Neural crest cell (in vitro differentiated cells): ENCODE measurements at regions not wholly inside any gene's neighbourhood (a gene's known extent, or its start where the extent isn't known, plus 50 kb on each side); places are given as distances from the start of the nearest gene placed in this dataset.
A peak's percentile ranks its signal among the peaks of the same experiment; 100 is the strongest.

Experiments
- DNase-seq: peaks from one replicate; pipeline ENCODE4 v3.0.0; 2021; ENCODE audit warnings: low read depth, mixed read lengths, low spot score
- H3K27ac Mint-ChIP-seq: one replicate; pipeline ENCODE4 v1.8.0; 2021; ENCODE audit warnings: mild to moderate bottlenecking, mixed read lengths; ENCODE audit not compliant: unreplicated experiment
- H3K27me3 Mint-ChIP-seq: 2 replicates; pipeline ENCODE4 v1.8.0; 2021; ENCODE audit warnings: low read depth, mild to moderate bottlenecking, mixed read lengths
- H3K36me3 Mint-ChIP-seq: 2 replicates; pipeline ENCODE4 v1.8.0; 2021; ENCODE audit warnings: low read depth, mild to moderate bottlenecking, mixed read lengths
- H3K4me1 Mint-ChIP-seq: 2 replicates; pipeline ENCODE4 v1.8.0; 2021; ENCODE audit warnings: mixed read lengths
- H3K4me3 Mint-ChIP-seq: one replicate; pipeline ENCODE4 v1.8.0; 2021; ENCODE audit warnings: mild to moderate bottlenecking, mixed read lengths
- H3K9me3 Mint-ChIP-seq: 2 replicates; pipeline ENCODE4 v1.8.0; 2021; ENCODE audit warnings: mixed read lengths
- CTCF ChIP-seq: fragments of 200-600 bp; sonication (generic); conservative IDR thresholded peaks from 2 replicates; pipeline ENCODE4 v1.5.0; 2021; ENCODE audit warnings: antibody characterized with exemption, mild to moderate bottlenecking

- no peaks in the 10 kb centered on the region for H3K36me3 Mint-ChIP-seq
- H3K27ac Mint-ChIP-seq, result no peak overlapping the region
- no peaks in the 10 kb centered on the region for H3K27me3 Mint-ChIP-seq
- no peak for DNase-seq
- no peak overlapping the region for H3K4me3 Mint-ChIP-seq
- no peaks in the 10 kb centered on the region for H3K9me3 Mint-ChIP-seq
- TF ChIP-seq CTCF, result no peak
- H3K4me1 Mint-ChIP-seq, result no peaks in the 10 kb centered on the region
Measured at GRCh38 chr3:70557976-70558375, 245.5 kb upstream of the MDFIC2 start.

GRCh38 chr3:70556056-70556455 is 243.6 kb upstream of the MDFIC2 start:
- Mint-ChIP-seq H3K27me3 (no peaks in the 10 kb centered on the region), H3K9me3 (peaks cover 7% of the 10 kb centered on the region), H3K4me1 (no peaks in the 10 kb centered on the region), H3K4me3 (no peak overlapping the region), H3K36me3 (no peaks in the 10 kb centered on the region), H3K27ac (no peak overlapping the region)
- no peak for DNase-seq
- TF ChIP-seq CTCF, result no peak

DNA sequence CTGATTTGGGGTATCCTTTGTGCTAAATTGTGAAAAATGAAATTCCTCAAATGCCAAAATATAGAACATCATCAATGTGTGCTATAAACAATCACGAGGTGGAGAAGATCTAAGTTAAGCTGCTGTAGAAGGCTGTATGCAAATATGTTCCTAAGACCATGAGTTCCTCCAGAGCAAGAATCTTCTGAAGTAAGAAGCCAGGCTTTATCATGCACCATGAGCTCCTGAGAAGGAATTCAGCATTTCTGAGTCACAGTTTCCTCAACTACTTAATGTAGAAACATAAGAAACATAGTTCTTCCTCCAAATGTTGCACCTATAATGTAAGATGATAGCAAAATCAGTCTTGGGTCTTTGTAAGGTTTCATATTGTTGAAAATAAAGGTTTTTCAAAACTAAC is 241.7 kb upstream of the MDFIC2 start:
- no peak overlapping the region for H3K27ac Mint-ChIP-seq
- no peak overlapping the region for H3K4me3 Mint-ChIP-seq
- H3K36me3 Mint-ChIP-seq, result no peaks in the 10 kb centered on the region
- no peak for TF ChIP-seq CTCF
- H3K27me3 Mint-ChIP-seq, result no peaks in the 10 kb centered on the region
- DNase-seq, result no peak
- peaks cover 7% of the 10 kb centered on the region for H3K9me3 Mint-ChIP-seq
- no peaks in the 10 kb centered on the region for H3K4me1 Mint-ChIP-seq

DNA sequence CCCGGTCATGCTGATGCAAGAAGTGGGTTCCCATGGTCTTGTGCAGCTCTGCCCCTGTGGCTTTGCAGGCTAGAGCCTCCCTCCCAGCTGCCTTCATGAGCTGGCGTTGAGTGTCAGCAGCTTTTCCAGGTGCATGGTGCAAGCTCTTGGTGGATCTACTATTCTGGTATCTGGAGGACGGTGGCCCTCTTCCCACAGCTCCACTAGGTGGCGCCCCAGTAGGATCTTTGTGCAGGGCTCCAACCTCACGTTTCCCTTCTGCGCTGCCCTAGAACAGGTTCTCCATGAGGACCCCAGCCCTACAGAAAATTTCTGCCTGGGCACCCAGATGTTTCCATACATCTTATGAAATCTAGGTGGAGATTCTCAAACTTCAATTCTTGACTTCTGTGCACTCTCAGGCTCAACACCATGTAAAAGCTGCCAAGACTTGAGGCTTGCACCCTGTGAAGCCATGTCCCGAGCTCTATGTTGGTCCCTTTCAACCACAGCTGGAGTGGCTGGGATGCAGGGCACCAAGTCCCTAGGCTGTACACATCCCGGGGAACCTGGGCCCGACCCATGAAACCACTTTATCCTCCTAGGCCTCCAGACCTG is 238.4 kb upstream of the MDFIC2 start:
- peak; percentile 40 for DNase-seq

GRCh38 chr3:70546679-70547078 is 234.2 kb upstream of the MDFIC2 start:
- H3K27ac Mint-ChIP-seq, result no peak overlapping the region
- H3K27me3 Mint-ChIP-seq, result no peaks in the 10 kb centered on the region
- no peak for DNase-seq
- H3K36me3 Mint-ChIP-seq, result no peaks in the 10 kb centered on the region
- H3K4me1 Mint-ChIP-seq, result no peaks in the 10 kb centered on the region
- H3K9me3 Mint-ChIP-seq, result peaks cover 8% of the 10 kb centered on the region
- no peak for TF ChIP-seq CTCF
- no peak overlapping the region for H3K4me3 Mint-ChIP-seq

More for the DNA sequence above, 238.4 kb upstream of the MDFIC2 start:
- no peaks in the 10 kb centered on the region for H3K4me1 Mint-ChIP-seq
- no peaks in the 10 kb centered on the region for H3K36me3 Mint-ChIP-seq
- TF ChIP-seq CTCF, result peak; percentile 68
- H3K27ac Mint-ChIP-seq, result no peak overlapping the region
- H3K4me3 Mint-ChIP-seq, result no peak overlapping the region
- H3K27me3 Mint-ChIP-seq, result no peaks in the 10 kb centered on the region
- H3K9me3 Mint-ChIP-seq, result peaks cover 7% of the 10 kb centered on the region

GRCh38 chr3:70543493-70543892 is 231.1 kb upstream of the MDFIC2 start:
- H3K4me3 Mint-ChIP-seq, result no peak overlapping the region
- no peak overlapping the region for H3K27ac Mint-ChIP-seq
- no peak for DNase-seq
- H3K4me1 Mint-ChIP-seq, result no peaks in the 10 kb centered on the region
- peaks cover 7% of the 10 kb centered on the region for H3K9me3 Mint-ChIP-seq
- no peaks in the 10 kb centered on the region for H3K27me3 Mint-ChIP-seq
- no peaks in the 10 kb centered on the region for H3K36me3 Mint-ChIP-seq
- no peak for TF ChIP-seq CTCF
